KMS-11 (cell line): ENCODE measurements at regions not wholly inside any gene's neighbourhood (a gene's known extent, or its start where the extent isn't known, plus 50 kb on each side); places are given as distances from the start of the nearest gene placed in this dataset.
"Not testable (repeated sequence)": the region's sequence is repeated elsewhere in the genome, so short reads cannot be mapped to it uniquely, and the experiment has no call there.

ENCODE experiments used
- H2AFZ ChIP-seq: fragments of 200-600 bp; sonication (generic); 2 replicates; pipeline ENCODE4 v1.6.1; 2016; ENCODE audit warnings: antibody characterized with exemption, mixed run types, low read depth
- H3K27ac ChIP-seq: fragments of 200-600 bp; sonication (generic); 2 replicates; pipeline ENCODE4 v1.6.1; 2016; ENCODE audit warnings: mild to moderate bottlenecking, mixed run types
- H3K27me3 ChIP-seq: fragments of 200-600 bp; sonication (generic); 2 replicates; pipeline ENCODE4 v1.6.1; 2017; ENCODE audit warnings: mild to moderate bottlenecking, low read depth, mixed run types, moderate library complexity; ENCODE audit not compliant: insufficient read depth
- H3K36me3 ChIP-seq: fragments of 200-600 bp; sonication (generic); 2 replicates; pipeline ENCODE4 v1.6.1; 2017; ENCODE audit warnings: mild to moderate bottlenecking, mixed run types; ENCODE audit not compliant: insufficient read depth
- H3K4me1 ChIP-seq: fragments of 200-600 bp; sonication (generic); 2 replicates; pipeline ENCODE4 v1.6.1; 2016; ENCODE audit warnings: mild to moderate bottlenecking, low read depth, mixed run types; ENCODE audit not compliant: poor library complexity, severe bottlenecking
- H3K4me2 ChIP-seq: fragments of 200-600 bp; sonication (generic); 2 replicates; pipeline ENCODE4 v1.7.0; 2016; ENCODE audit warnings: mild to moderate bottlenecking, mixed run types
- H3K4me3 ChIP-seq: fragments of 200-600 bp; sonication (generic); IDR thresholded peaks from 2 replicates; pipeline ENCODE4 v1.6.1; 2017; ENCODE audit warnings: low read depth, low read length, mixed read lengths; ENCODE audit not compliant: insufficient read depth
- H3K79me2 ChIP-seq: fragments of 200-600 bp; sonication (generic); 2 replicates; pipeline ENCODE4 v1.6.1; 2016; ENCODE audit warnings: low read depth, mixed run types; ENCODE audit not compliant: insufficient read depth
- H3K9ac ChIP-seq: fragments of 200-600 bp; sonication (generic); 2 replicates; pipeline ENCODE4 v1.6.1; 2016; ENCODE audit warnings: mild to moderate bottlenecking, mixed run types
- H4K20me1 ChIP-seq: fragments of 200-600 bp; sonication (generic); 2 replicates; pipeline ENCODE4 v1.6.1; 2016; ENCODE audit warnings: mild to moderate bottlenecking, mixed run types; ENCODE audit not compliant: insufficient read depth
- CTCF ChIP-seq: fragments of 200-600 bp; sonication (generic); conservative IDR thresholded peaks from 2 replicates; pipeline ENCODE4 v1.6.1; 2017; ENCODE audit warnings: low read depth, mild to moderate bottlenecking, antibody characterized with exemption, low read length, moderate library complexity, mixed read lengths

- Histone ChIP-seq H3K4me2 (no peak overlapping the region), H3K36me3 (no peaks in the 10 kb centered on the region), H3K79me2 (no peaks in the 10 kb centered on the region), H3K27me3 (peaks cover 26% of the 10 kb centered on the region; the same call in 1 of the 2 replicates), H2AFZ (no peak overlapping the region), H3K27ac (no peak overlapping the region), H3K9ac (no peak overlapping the region), H4K20me1 (no peaks in the 10 kb centered on the region), H3K4me1 (no peaks in the 10 kb centered on the region), H3K4me3 (no peak overlapping the region)
- TF ChIP-seq CTCF, result no peak
These were observed 347.6 kb upstream of the SULF2 start for GRCh38 chr20:48132834-48133233.

DNA sequence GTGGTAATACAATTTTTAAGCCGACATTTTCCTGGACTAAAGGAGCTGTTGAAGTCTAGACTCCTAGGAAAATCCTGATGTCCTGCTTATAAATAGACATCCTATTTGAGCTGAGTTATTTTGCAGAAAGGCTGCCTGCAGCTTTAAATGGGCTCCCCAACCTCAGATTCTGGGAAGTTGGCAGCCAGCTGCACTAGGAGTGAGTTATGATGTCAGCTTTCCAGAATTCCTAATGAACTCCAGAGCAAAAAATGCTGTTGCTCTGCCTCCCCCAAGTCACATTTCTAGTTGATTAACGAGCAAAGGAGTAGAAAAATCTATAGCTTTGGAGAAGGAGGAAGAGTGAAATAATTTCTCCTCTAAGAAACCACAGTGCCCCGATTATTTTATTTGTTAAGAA lies 346.3 kb upstream of the SULF2 start:
- Histone ChIP-seq H3K9ac (no peak overlapping the region), H3K27me3 (peaks cover 19% of the 10 kb centered on the region; the same call in 1 of the 2 replicates), H3K79me2 (no peaks in the 10 kb centered on the region), H3K27ac (no peak overlapping the region), H4K20me1 (no peaks in the 10 kb centered on the region), H3K4me2 (no peak overlapping the region), H2AFZ (no peak overlapping the region), H3K4me1 (no peaks in the 10 kb centered on the region), H3K36me3 (no peaks in the 10 kb centered on the region), H3K4me3 (no peak overlapping the region)
- TF ChIP-seq CTCF, result no peak

- no peak overlapping the region for H3K27ac ChIP-seq
- no peak overlapping the region for H3K9ac ChIP-seq
- H3K4me3 ChIP-seq, result no peak overlapping the region
- no peaks in the 10 kb centered on the region for H3K4me1 ChIP-seq
- H4K20me1 ChIP-seq, result no peaks in the 10 kb centered on the region
- H3K79me2 ChIP-seq, result no peaks in the 10 kb centered on the region
- no peak overlapping the region for H3K4me2 ChIP-seq
- TF ChIP-seq CTCF, result no peak
- H3K36me3 ChIP-seq, result no peaks in the 10 kb centered on the region
- H3K27me3 ChIP-seq, result peaks cover 40% of the 10 kb centered on the region
- no peak overlapping the region for H2AFZ ChIP-seq
These were observed 344.2 kb upstream of the SULF2 start for GRCh38 chr20:48129345-48129942.

GRCh38 chr20:48128436-48128835 lies 343.2 kb upstream of the SULF2 start:
- Histone ChIP-seq H3K9ac (no peak overlapping the region), H3K36me3 (no peaks in the 10 kb centered on the region), H4K20me1 (no peaks in the 10 kb centered on the region), H3K27ac (no peak overlapping the region), H3K4me2 (no peak overlapping the region), H3K4me3 (no peak overlapping the region), H3K27me3 (peaks cover 46% of the 10 kb centered on the region), H3K79me2 (no peaks in the 10 kb centered on the region), H2AFZ (no peak overlapping the region), H3K4me1 (no peaks in the 10 kb centered on the region)
- no peak for TF ChIP-seq CTCF

- H3K27me3 ChIP-seq, result peaks cover 50% of the 10 kb centered on the region
- H3K27ac ChIP-seq, H3K36me3 ChIP-seq: not testable (repeated sequence)
These were observed 342.7 kb upstream of the SULF2 start for GRCh38 chr20:48127964-48128363.

GRCh38 chr20:48127133-48127532 lies 341.9 kb upstream of the SULF2 start:
- not testable (repeated sequence) for H3K4me2 ChIP-seq, H3K36me3 ChIP-seq, H3K9ac ChIP-seq, H4K20me1 ChIP-seq, H3K27ac ChIP-seq, H3K4me3 ChIP-seq, H3K4me1 ChIP-seq, H3K79me2 ChIP-seq, H2AFZ ChIP-seq
- H3K27me3 ChIP-seq, result peaks cover 55% of the 10 kb centered on the region

More at GRCh38 chr20:48127964-48128363, 342.7 kb upstream of the SULF2 start:
- H2AFZ ChIP-seq, H3K4me1 ChIP-seq, H3K79me2 ChIP-seq, H3K4me2 ChIP-seq, H3K9ac ChIP-seq, H3K4me3 ChIP-seq, H4K20me1 ChIP-seq: not testable (repeated sequence)
